Cardiac muscle cell (in vitro differentiated cells and primary cell): ENCODE measurements at regions not wholly inside any gene's neighbourhood (a gene's known extent, or its start where the extent isn't known, plus 50 kb on each side); places are given as distances from the start of the nearest gene placed in this dataset.

ENCODE experiments used
- DNase-seq, 2 donors: peaks; one replicate each; pipeline versions ENCODE4 v3.0.0 to v3.0.0-alpha.2; 2010 to 2017; ENCODE audit warnings: low read depth in 1 of 2, low spot score in 1 of 2
- H3K27ac ChIP-seq: fragments of 200-600 bp; sonication (generic); 2 replicates; pipeline ENCODE4 v1.5.1; 2016
- H3K27me3 ChIP-seq: fragments of 200-600 bp; sonication (generic); 2 replicates; pipeline ENCODE4 v1.6.0; 2016; ENCODE audit warnings: control low read depth
- H3K36me3 ChIP-seq: fragments of 200-600 bp; sonication (generic); 2 replicates; pipeline ENCODE4 v1.5.1; 2016; ENCODE audit warnings: control low read depth
- H3K4me1 ChIP-seq: fragments of 200-600 bp; sonication (generic); 2 replicates; pipeline ENCODE4 v1.8.1; 2017; ENCODE audit warnings: low read depth, mild to moderate bottlenecking, mixed run types
- H3K4me3 ChIP-seq: fragments of 200-600 bp; sonication (generic); 2 replicates; pipeline ENCODE4 v1.5.1; 2016; ENCODE audit warnings: mild to moderate bottlenecking
- H3K9me3 ChIP-seq: fragments of 200-600 bp; sonication (generic); 2 replicates; pipeline ENCODE4 v1.5.1; 2017; ENCODE audit warnings: low read depth, mild to moderate bottlenecking, control low read depth
- CTCF ChIP-seq: IDR thresholded peaks from 2 replicates; pipeline ENCODE4 v1.5.1; 2012; ENCODE audit warnings: low read depth, mild to moderate bottlenecking, low read length

DNA sequence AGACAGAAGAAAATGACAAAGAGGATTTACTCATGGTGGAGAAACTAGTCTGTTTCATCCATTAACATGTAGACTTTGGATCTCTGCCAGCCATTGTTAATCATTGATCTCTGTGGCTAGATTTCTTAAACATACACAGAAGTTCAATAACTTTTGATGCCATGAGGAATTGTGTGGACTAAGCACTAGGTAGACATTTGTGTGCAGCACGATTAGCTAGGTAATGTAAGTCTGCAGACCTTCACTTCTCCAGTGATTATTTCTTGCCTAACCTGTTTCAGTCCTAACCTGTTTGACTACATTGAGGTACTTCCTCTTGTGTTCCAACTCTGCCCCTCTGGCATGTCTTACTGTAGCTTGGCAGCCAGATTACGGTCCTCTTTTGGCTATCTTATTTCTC lies 928.5 kb upstream of the ROBO1 start:
- no peak for DNase-seq
- H3K27me3 ChIP-seq = no peaks in the 10 kb centered on the region
- H3K36me3 ChIP-seq = no peaks in the 10 kb centered on the region
- no peak overlapping the region for H3K4me3 ChIP-seq
- TF ChIP-seq CTCF = no peak
- H3K9me3 ChIP-seq = no peaks in the 10 kb centered on the region
- H3K4me1 ChIP-seq = no peaks in the 10 kb centered on the region
- no peak overlapping the region for H3K27ac ChIP-seq

DNA sequence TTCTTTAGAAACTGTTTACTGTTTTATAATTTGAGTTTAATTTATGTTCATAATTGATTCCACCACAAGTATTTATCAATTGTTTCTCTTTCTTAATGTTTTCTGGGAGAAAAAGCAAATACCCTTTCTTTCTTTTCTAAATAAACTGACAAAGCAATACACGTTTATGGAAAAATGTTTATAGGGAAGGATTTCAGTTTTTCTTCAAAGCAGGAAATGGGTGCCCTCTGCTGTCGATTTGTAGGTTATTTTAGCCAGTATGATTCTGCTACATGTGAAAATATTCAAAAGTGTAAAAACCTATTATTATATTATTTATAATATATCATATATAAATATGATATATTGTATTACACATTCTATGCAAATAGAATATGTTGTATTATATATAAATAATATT lies 921.0 kb upstream of the ROBO1 start:
- peak; percentile 33 for TF ChIP-seq CTCF
- Histone ChIP-seq H3K27ac (no peak overlapping the region), H3K27me3 (no peaks in the 10 kb centered on the region), H3K36me3 (no peaks in the 10 kb centered on the region), H3K9me3 (no peaks in the 10 kb centered on the region), H3K4me1 (no peaks in the 10 kb centered on the region), H3K4me3 (no peak overlapping the region)
- DNase-seq = peak; percentile 19 to 49

DNA sequence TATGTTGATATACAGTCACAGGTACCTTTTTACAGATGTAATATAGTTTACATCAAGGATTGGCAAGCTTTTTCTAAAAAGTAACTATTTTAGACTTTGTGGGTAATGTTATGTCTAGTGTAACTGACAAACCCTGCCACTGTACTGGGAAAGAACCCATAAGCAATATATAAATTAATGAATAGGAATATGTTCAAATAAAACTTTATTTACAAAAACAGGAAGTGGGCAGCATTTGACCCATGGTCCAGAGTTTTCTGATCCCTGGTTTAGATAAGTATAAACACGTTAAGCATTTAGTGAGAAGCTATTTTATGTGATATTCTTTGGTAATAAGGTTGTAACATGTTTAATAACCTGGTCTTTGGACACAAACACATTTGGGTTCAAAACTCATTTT lies 915.2 kb upstream of the ROBO1 start:
- TF ChIP-seq CTCF = no peak
- H3K27ac ChIP-seq = no peak overlapping the region
- H3K9me3 ChIP-seq = no peaks in the 10 kb centered on the region
- DNase-seq = no peak
- H3K4me1 ChIP-seq = no peaks in the 10 kb centered on the region
- H3K4me3 ChIP-seq = no peak overlapping the region
- H3K36me3 ChIP-seq = no peaks in the 10 kb centered on the region
- H3K27me3 ChIP-seq = no peaks in the 10 kb centered on the region

- Histone ChIP-seq H3K27me3 (no peaks in the 10 kb centered on the region), H3K27ac (no peak overlapping the region), H3K4me1 (no peaks in the 10 kb centered on the region), H3K36me3 (no peaks in the 10 kb centered on the region), H3K4me3 (no peak overlapping the region), H3K9me3 (no peaks in the 10 kb centered on the region)
- DNase-seq = no peak
- no peak for TF ChIP-seq CTCF
These were observed 914.4 kb upstream of the ROBO1 start for GRCh38 chr3:80682235-80682634.

GRCh38 chr3:80677796-80678195 lies 910.0 kb upstream of the ROBO1 start:
- Histone ChIP-seq H3K36me3 (no peaks in the 10 kb centered on the region), H3K4me3 (no peak overlapping the region), H3K9me3 (no peaks in the 10 kb centered on the region), H3K27me3 (no peaks in the 10 kb centered on the region), H3K27ac (no peak overlapping the region), H3K4me1 (no peaks in the 10 kb centered on the region)
- no peak for TF ChIP-seq CTCF
- DNase-seq = peak in 1 of 2 donors; percentile 25

GRCh38 chr3:80676866-80677265 lies 909.1 kb upstream of the ROBO1 start:
- no peak overlapping the region for H3K27ac ChIP-seq
- no peaks in the 10 kb centered on the region for H3K4me1 ChIP-seq
- no peaks in the 10 kb centered on the region for H3K36me3 ChIP-seq
- no peak overlapping the region for H3K4me3 ChIP-seq
- no peak for TF ChIP-seq CTCF
- peak in 1 of 2 donors; percentile 1 for DNase-seq
- H3K9me3 ChIP-seq = no peaks in the 10 kb centered on the region
- no peaks in the 10 kb centered on the region for H3K27me3 ChIP-seq
